Left kidney (tissue), 1 donor: ENCODE measurements at regions not wholly inside any gene's neighbourhood (a gene's known extent, or its start where the extent isn't known, plus 50 kb on each side); places are given as distances from the start of the nearest gene placed in this dataset.
"Not testable (repeated sequence)": the region's sequence is repeated elsewhere in the genome, so short reads cannot be mapped to it uniquely, and the experiment has no call there.

Experiments
- DNase-seq: peaks from one replicate; pipeline ENCODE4 v3.0.0-alpha.2; 2013

DNA sequence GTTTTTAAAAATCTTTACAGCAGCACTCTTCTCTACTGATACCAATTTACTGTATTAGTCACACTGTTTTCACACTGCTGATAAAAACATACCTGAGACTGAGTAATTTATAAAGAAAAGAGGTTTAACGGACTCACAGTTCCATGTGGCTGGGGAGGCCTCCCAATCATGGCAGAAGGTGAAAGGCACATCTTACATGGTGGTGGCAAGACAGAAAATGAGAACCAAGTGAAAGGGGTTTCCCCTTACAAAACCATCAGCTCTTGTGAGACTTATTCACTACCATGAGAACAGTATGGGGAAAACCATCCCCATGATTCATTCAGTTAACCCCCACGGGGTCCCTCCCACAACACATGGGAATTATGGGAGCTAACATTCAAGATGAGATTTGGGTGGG, 481.9 kb upstream of the TLE4 start:
- DNase-seq, result not testable (repeated sequence)

DNA sequence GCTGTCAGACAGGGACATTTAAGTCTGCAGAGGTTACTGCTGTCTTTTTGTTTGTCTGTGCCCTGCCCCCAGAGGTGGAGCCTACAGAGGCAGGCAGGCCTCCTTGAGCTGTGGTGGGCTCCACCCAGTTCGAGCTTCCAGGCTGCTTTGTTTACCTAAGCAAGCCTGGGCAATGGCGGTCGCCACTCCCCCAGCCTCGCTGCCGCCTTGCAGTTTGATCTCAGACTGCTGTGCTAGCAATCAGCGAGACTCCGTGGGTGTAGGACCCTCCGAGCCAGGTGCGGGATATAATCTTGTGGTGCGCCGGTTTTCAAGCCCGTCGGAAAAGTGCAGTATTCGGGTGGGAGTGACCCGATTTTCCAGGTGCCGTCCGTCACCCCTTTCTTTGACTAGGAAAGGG, 468.5 kb upstream of the TLE4 start:
- not testable (repeated sequence) for DNase-seq

DNA sequence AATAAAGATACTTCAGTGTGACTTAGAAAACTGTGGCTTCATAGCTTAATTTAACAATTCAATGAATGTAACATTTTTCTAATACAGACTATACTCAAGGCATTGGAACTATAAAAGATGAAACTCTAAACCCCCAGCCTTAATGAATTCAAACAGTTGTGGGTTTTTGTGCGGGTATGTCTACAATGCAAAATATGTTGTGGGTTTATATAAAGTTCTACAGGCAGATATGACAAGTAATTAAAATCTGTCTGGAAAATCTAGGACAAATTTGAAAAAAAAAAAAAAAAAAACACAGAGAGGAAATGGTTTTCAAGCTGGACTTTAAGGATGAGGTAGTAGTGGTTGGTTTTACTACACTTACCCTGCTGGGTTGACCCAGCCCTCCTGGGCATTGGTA, 467.5 kb upstream of the TLE4 start:
- no peak for DNase-seq

DNA sequence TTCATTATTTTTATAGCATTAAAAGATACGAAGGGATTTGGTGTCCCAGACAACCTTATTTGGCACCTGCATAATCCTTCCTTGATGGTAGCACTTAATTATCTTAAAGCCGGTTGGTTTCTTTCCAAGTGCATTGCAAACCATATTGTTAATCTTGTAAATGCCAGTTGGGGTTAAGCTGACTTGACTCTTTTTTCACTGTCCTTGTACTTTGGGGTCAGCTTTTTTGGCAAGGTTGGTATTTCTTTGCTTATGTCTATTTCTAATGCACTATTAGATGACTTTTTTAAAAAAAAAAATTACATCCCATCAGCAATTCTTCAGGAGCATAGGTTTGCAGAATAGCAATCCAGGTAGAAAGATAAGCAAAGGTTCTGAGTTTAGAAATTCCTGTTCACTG, 466.8 kb upstream of the TLE4 start:
- no peak for DNase-seq

DNA sequence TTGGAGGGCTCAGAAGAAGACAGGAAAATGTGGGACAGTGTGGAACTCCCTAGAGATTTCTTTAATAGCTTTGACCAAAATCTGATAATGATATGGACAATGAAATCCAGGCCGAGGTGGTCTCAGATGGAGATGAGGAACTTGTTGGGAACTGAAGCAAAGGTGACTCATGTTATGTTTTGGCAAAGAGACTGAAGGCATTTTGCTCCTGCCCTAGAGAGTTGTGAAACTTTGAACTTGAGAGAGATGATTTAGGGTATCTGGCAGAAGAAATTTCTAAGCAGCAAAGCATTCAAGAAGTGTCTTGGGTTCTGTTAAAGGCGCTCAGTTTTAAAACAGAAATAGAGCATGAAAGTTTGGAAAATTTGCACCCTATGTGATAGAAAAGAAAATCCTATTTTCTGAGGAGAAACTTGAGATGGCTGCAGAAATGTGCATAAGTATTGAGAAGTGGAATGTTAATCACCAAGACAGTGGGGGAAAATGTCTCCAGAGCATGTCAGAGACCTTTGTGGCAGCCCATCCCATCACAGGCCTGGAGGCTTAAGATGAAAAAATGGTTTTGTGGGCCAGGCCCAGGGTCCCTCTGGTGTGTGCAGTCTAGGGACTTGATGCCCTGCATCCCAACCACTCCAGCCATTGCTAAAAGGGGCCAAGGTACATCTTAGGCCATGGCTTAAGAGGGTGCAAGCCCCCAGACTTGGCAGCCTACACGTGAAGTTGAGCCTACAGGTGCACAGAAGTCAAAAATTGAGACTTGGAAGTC, 463.7 kb upstream of the TLE4 start:
- no peak for DNase-seq

DNA sequence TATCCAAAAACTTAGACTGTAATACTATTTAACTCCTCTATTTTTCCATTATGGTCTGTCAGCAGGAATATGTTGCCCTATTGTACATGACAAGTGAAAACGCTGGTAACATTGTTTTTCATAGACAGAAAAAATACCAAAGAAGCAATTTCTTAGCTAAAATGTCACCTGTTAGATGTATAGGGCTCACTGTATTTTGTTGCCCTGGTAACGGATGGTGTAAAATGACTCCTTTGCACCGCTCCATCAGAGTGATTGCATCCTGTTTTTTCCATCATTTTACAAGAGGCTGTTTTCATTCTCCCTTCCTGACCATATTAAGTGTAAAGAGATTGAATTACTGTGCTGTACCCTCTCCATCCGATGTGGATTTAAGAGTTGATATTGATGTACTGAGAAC, 460.1 kb upstream of the TLE4 start:
- DNase-seq, result no peak

DNA sequence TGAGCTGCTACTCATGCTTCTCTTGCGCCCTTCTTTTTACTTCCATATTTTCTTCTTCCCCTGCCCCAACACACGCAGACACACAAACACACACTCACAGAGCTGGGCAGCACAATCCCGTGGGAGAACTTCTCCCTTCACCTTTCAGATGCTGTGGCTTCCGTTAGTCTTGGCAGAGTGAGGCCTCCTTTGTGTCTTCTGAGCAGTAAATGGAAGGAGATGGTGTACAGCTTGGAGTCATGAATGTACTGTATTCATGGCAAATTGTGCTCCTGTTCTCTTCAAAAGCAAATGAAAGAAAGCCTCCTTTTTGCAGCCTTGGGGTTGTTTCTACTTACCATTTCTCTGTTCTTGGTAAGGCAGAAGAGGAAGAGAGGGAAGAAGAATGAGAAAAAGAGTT, 456.6 kb upstream of the TLE4 start:
- DNase-seq, result no peak

DNA sequence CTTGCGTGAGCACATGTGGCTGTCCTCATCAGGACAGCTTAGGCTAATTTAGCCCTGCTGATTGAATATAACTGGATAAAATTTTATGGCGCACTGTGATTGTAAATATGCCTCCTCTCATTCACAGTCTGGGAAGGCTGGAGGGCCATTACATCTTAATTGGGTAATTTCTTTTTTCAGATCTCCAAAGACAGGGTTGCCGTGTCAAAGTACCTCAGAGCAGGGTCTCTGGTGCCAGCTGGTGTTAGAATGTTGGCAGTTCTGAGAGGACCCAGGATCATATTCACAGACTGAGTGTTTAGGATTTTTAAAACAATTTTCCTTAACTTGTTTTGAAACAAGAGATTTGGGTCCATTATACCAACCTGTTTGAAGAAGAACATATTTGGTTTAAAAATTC, 455.7 kb upstream of the TLE4 start:
- DNase-seq, result no peak

DNA sequence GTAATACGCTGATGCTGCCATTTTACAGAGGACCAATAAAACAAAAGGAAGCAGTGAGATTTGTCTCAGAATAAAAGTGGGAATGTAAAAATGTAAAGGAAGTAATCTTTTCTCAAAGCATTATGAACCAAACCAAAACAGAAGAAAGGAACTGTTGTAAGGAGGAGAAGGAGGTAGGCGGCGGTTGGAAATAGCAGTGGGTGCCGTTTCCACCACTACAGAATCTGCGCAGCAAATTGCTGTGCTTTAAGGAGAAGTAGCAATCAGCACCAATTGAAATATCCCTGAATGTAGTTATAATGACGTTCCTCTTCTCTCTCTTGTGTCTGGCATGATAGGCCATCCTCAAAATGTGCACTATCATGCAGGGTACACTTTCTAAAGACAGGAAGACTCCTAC, 455.1 kb upstream of the TLE4 start:
- DNase-seq, result no peak

DNA sequence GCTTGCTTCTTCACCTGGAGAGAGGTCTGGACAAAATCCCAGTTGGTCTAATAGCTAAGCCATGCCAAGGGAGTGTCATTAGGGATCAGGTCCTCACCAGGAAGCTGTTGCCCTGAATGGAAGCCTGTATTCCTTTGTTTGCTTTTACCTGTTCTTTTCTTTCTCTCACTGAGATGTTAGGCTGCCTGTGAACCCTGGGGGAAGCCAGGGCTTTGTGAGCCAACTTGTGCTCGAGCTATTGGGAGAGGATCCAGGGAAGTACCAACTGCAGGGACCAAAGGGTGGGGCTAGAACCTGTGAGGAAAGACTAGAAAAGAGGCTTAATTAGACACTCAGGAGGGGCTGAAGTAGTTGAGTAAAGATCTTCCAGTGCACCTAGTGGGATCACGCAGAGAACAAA, 451.2 kb upstream of the TLE4 start:
- DNase-seq, result no peak

DNA sequence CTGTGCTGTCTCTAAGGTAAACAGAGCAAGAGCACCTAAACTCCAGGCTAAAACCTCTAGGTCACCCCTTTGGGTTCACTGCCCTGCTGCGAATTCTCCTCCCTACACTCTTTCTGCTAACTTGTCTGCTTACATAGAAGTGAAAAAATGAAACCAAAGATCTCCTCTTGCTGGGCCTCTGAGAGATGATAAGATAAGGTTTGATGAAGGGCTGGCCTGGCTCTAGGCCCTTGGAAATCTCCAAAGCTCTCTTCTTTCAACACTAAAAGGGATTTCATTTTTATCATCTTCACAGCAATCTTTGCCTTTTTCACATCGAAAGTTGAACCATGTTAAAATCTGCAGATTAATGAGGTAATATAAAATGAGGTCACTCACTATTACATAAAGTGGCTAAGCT, 450.8 kb upstream of the TLE4 start:
- no peak for DNase-seq

DNA sequence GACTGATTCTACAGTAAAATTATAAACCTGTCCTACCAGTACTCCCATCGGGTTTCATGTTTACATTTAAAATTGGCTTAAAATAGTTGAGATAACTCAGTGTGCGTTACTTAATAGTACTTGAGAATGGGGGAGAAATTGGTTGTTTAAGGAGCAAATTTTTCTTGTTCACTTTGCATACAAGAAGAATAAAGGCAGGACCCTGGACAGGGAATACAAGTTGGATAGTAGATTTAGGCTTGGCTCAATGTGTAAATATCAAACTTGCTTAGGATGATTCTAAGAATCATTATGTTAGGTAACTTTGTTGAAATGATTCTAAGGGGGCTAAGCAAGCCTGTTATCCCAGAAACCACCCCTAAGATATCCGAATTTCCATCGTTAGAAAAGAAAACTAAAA, 448.4 kb upstream of the TLE4 start:
- no peak for DNase-seq

DNA sequence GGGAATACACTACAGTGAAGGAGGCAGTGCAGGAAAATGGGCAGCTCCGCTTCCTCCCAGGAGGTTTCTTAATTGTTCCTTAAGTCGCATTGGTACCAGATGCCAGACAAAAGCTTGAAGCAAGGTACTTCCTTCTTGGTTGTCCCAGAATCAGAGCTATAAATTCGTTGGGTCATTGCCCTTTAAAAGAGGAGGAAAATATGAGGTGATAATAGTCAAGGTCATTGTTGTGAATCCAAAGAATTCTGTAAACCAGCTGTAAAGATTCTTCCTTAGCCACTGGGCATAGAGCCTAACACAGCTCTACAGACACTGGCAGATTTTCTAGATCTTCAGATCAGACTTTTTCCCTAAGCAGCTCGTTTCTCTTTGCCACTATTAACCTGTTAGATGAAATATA, 444.1 kb upstream of the TLE4 start:
- DNase-seq, result no peak

DNA sequence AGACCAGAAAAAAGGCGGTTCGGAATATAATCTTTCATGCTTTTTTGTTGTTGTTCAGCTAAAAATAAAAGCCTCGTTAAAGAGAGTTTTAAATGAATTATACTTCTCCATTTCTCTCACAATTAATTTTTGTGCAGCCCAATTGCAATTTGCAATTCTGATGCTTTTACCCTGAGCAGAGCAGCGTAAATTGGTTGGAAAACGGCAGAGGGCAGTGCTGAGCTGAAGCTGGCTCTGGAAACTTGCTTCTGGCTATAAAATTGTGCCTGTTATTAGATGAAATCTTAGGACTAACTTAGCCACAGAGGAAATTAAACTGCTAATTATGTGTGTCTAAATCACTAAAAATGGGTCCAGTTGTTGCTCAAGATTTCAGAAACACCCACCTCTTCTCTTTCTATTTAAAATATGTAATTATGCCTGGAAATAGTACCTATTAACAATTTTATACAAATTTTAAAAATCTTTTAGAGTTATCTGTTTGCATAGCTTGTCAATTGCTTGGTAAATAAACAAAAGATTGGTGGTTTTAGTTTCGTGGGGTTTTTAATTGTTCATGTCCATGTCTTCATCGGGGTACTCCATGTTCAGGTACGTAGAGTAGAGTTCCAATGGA, 441.8 kb upstream of the TLE4 start:
- peak; percentile 65 for DNase-seq

DNA sequence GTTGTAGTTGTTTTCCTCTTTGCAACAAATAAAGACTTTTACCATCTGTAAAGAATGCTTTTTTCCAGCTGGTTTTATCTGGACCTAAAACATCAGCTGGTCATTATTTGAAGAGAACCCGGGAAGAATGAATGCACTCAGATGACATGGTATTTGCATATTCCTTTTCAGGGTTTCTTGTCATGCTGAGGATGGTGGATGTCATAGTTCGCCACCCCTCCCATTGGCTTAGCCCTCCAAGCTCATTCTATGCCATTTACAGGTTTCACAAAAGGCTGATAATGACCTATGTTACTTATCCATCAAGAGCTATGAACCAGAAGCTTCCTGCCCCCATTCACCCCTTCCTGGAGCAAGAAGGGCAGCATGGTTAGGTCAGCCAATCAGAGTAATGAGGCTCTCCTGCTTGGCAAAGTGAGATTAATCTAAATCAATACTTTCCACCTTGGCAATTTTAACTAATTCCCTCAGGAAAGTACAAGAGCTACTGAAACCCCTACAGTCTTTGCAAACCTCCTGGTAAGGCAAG, 440.5 kb upstream of the TLE4 start:
- DNase-seq, result no peak

DNA sequence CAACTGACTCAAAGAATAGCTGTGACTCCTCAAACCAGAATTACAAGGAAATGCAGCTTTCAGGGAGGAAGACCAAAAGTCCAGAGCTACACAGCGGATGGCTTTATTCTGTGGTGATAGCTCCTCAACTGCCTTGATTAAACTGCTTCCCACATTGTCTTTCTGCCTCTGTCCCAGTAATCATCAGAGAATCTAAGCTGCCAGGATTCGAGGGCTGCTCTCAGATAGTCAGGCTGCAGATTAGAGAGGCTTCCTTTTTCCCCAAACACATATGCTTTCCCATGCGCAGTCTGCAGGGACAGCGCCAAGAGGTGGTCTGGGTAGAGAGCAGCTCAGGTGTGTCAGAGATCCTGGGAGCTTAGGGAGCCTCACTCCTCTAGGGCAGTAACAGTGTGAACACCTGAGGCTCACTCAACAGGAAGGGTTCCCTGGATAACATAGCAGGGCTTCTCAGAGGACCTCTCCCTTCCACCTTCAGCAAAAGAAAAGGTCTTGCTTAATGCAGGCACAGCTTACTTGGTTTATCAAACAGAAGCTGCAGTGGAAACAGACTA, 439.9 kb upstream of the TLE4 start:
- DNase-seq, result no peak

DNA sequence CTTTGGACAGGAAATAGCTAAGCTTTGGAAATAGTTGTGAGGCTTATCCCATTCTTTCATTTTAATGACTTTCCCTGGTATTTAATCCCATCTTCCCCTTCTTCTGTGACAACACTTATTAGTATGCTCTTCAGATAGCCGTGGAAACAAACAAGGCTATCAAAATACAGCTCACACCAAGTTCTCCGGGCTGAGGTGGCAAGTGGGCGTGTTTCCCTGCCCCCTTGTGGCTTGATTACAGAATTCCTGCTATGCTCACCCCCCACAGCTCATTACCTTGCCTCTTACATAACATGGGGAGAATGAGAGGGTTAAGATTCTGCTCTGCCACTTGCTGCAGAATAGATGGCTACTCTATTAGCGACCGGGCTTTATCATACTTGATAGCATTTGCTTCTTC, 437.1 kb upstream of the TLE4 start:
- DNase-seq, result no peak

DNA sequence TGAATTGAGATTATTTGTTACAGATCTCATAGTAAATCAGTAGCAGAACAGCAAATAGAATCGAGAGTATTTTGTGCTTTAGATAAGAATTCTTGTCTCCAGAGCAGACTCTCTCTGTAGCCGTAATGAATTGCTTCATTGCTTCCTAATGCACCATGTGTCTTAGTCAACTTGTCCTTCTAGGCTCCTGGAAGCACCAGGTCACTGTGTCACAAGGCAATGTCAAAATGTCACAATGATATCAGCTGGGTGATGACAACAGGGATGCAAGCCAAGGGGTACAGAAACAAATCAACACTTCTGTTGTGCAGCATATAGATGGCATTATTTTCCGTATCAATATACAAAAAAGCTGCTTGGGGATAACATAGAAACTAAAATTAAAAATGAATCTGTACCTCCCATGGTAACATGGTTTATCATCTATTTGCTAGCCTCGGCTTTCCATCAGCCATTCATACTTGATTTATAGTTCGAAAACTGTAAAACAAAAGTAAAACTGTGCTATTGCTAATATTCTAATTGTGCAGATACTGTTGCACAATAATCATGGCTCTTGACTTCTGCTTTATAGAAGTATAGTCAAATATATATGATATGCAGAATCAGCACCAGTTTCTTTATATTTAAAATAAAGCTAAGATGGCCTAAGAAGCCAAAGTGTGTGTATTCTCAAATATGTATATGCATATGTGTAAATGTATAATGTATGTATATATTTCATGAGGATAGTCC, 435.9 kb upstream of the TLE4 start:
- DNase-seq, result no peak

DNA sequence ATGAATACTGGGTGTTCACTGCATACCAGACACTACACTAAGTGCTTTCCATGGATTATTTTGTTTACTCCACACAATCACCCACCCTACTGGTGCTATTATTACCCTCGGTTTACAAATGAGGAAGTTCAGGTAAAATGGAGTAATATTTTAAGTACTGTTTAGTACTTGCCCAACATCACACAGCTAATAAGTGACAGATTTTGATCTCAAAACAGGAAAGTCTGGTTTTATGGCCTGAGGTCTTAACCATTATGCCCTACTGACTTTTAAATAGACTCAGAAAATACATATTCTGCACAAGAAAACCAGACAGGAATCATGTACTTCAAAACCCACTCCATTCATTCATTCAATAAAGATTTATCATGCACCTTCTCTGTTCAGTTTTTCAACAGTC, 431.0 kb upstream of the TLE4 start:
- no peak for DNase-seq

DNA sequence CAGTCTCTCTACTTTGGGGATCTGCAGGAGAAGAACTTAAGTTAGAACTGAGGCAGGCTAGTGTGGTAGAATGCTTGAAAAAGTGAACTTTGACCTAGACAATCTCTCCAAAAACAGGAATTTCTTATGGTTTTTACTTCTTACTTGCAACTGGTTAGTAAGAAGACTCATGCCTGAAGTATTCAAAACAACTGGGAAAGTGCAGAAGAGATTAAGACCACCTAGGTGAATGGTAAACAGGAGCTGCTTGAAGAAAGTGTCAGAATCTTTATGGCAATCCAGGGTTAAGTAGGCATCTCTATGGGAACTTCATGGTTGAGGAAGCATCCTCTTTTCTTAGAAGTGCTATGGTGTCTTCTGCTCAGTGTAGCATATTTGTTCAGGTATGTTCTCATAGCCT, 428.6 kb upstream of the TLE4 start:
- DNase-seq, result no peak

DNA sequence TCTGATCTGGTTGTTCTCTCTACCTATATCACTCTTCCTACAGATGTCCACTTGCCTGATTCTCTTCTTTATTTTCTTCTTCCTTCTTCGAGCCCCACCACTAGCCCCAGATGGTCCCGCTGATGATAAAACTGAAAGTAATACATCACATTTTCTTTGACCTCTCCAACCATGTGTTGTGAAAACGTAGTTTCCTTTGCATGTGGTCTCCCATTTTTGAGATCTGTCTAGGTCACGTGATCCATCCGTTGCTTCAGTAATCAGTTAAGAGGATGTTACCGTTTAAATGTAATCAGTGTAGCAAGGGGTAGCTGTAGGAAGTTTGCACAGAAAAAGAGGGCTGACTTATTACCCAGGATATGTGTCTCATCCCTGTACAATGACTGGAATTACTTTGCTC, 426.3 kb upstream of the TLE4 start:
- DNase-seq, result no peak

DNA sequence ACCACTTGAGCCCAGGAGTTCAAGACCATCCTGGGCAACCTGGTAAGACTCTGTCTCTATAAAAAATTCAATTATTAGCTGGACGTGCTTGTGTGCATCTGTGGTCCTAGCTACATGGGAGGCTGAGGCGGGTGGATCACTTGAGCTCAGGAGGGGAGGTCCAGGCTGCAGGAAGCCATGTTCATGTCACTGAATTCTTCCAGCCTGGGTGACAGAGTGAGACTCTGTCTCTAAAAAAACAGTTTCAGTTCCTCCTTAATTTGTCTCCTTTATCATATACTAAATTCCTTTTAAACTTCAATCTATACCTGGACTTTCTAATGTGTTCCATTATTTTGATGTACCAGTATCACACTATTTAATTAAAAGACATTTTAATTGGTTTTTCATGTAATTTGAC, 422.2 kb upstream of the TLE4 start:
- no peak for DNase-seq

DNA sequence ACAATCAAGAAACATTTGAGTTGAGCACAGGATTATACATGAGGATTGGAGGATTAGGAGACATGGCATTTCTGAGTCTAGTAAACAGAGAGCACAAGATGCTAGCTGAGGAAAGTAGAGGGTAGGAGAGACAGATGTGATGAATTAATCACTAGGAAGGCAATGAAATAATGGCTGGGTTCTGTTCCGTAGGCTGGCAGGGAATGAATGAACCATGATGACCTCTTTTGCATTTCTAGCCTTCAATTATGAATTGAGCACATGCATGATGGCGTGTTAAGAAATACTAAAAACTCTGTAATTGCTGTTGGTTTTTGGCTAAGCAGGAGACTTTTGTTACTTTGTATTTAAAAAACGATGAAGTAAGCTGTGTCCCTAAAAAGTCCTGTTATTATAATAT, 420.0 kb upstream of the TLE4 start:
- DNase-seq, result no peak
